Astrocyte (in vitro differentiated cells and primary cell): ENCODE measurements at regions not wholly inside any gene's neighbourhood (a gene's known extent, or its start where the extent isn't known, plus 50 kb on each side); places are given as distances from the start of the nearest gene placed in this dataset.
"Not testable (repeated sequence)": the region's sequence is repeated elsewhere in the genome, so short reads cannot be mapped to it uniquely, and the experiment has no call there.

Source experiments
- DNase-seq: peaks from one replicate; pipeline ENCODE4 v3.0.0-alpha.2; 2010; ENCODE audit warnings: low read depth
- FAIRE-seq: peaks from 2 replicates; lab custom pipeline; 2011; peaks lifted over from hg19 to GRCh38; lab: Jason Lieb, UNC
- H2AFZ ChIP-seq: 2 replicates; pipeline ENCODE4 v1.6.0; 2012; ENCODE audit warnings: low read depth, low read length, inconsistent platforms
- H3K27ac ChIP-seq: 2 replicates; pipeline ENCODE4 v1.5.1; 2011; ENCODE audit warnings: low read depth, low read length, inconsistent platforms
- H3K27me3 ChIP-seq: 2 replicates; pipeline ENCODE4 v1.6.0; 2011; ENCODE audit warnings: low read length, inconsistent platforms; ENCODE audit not compliant: insufficient read depth
- H3K36me3 ChIP-seq: 2 replicates; pipeline ENCODE4 v1.5.1; 2011; ENCODE audit warnings: low read length, inconsistent platforms; ENCODE audit not compliant: insufficient read depth
- H3K4me1 ChIP-seq: 2 replicates; pipeline ENCODE4 v1.5.1; 2011; ENCODE audit warnings: low read length, inconsistent platforms; ENCODE audit not compliant: insufficient read depth
- H3K4me2 ChIP-seq: 2 replicates; pipeline ENCODE4 v1.6.0; 2012; ENCODE audit warnings: low read length, inconsistent platforms
- H3K4me3 ChIP-seq: 2 replicates; pipeline ENCODE4 v1.5.1; 2011; ENCODE audit warnings: low read depth, mild to moderate bottlenecking, low read length, inconsistent platforms; ENCODE audit not compliant: insufficient read depth
- H3K79me2 ChIP-seq: 2 replicates; pipeline ENCODE4 v1.6.0; 2012; ENCODE audit warnings: mild to moderate bottlenecking, low read length, inconsistent platforms; ENCODE audit not compliant: insufficient read depth
- H3K9ac ChIP-seq: 2 replicates; pipeline ENCODE4 v1.6.0; 2012; ENCODE audit warnings: mild to moderate bottlenecking, low read length, inconsistent platforms
- H3K9me3 ChIP-seq: 2 replicates; pipeline ENCODE4 v1.5.1; 2012; ENCODE audit warnings: low read depth, mild to moderate bottlenecking, low read length, inconsistent platforms; ENCODE audit not compliant: insufficient read depth
- H4K20me1 ChIP-seq: 2 replicates; pipeline ENCODE4 v1.6.0; 2012; ENCODE audit warnings: low read length, inconsistent platforms; ENCODE audit not compliant: insufficient read depth
- H3K27ac Mint-ChIP-seq: one replicate; pipeline ENCODE4 v1.8.0; 2021; ENCODE audit warnings: mild to moderate bottlenecking, mixed read lengths; ENCODE audit not compliant: unreplicated experiment
- H3K27me3 Mint-ChIP-seq: one replicate; pipeline ENCODE4 v1.8.0; 2021; ENCODE audit warnings: low read depth, mixed read lengths; ENCODE audit not compliant: unreplicated experiment
- H3K36me3 Mint-ChIP-seq: one replicate; pipeline ENCODE4 v1.8.0; 2021; ENCODE audit warnings: low read depth, mixed read lengths; ENCODE audit not compliant: unreplicated experiment
- H3K4me1 Mint-ChIP-seq: one replicate; pipeline ENCODE4 v1.8.0; 2021; ENCODE audit warnings: low read depth, mixed read lengths; ENCODE audit not compliant: unreplicated experiment
- H3K4me3 Mint-ChIP-seq: one replicate; pipeline ENCODE4 v1.8.0; 2021; ENCODE audit warnings: mild to moderate bottlenecking, moderate library complexity, mixed read lengths; ENCODE audit not compliant: unreplicated experiment
- H3K9me3 Mint-ChIP-seq: one replicate; pipeline ENCODE4 v1.8.0; 2021; ENCODE audit warnings: mild to moderate bottlenecking, mixed read lengths; ENCODE audit not compliant: unreplicated experiment
- EZH2 ChIP-seq: IDR thresholded peaks from 2 replicates; pipeline ENCODE4 v1.6.1; 2012; ENCODE audit warnings: mild to moderate bottlenecking, low read length, inconsistent platforms; ENCODE audit not compliant: insufficient read depth
- TF ChIP-seq, protein P1 (sequence below): IDR thresholded peaks from 2 replicates; pipeline ENCODE4 v1.5.1; 2011; ENCODE audit warnings: low read depth, mild to moderate bottlenecking, inconsistent platforms, low read length, moderate library complexity; ENCODE audit not compliant: insufficient read depth

DNA sequence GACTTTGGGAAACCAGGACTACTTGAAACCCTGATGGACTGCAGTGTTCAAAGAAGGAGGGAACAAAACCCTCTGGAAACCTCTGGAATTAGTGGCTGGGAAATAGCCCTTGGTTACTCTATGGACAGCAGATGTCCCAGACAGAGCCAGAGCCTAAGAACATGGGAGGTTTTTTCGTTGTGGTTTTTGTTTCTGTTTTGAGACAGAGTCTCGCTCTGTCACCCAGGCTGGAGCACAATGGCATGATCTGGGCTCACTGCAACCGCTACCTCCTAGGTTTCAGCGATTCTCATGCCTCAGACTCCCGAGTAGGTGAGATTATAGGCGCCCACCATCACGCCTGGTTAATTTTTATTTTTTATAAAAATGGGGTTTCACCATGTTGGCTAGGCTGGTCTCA, 1378.7 kb downstream of the AACS start:
- no peaks in the 10 kb centered on the region for H3K9me3 ChIP-seq
- H3K4me3 ChIP-seq: no peak overlapping the region
- no peaks in the 10 kb centered on the region for H3K79me2 ChIP-seq
- Mint-ChIP-seq H3K27ac (no peak overlapping the region), H3K9me3 (peaks cover 14% of the 10 kb centered on the region), H3K36me3 (no peaks in the 10 kb centered on the region), H3K27me3 (no peaks in the 10 kb centered on the region), H3K4me1 (no peaks in the 10 kb centered on the region), H3K4me3 (no peak overlapping the region)
- H4K20me1 ChIP-seq: no peaks in the 10 kb centered on the region
- H3K4me2 ChIP-seq: no peak overlapping the region
- H3K9ac ChIP-seq: no peak overlapping the region
- no peaks in the 10 kb centered on the region for H3K36me3 ChIP-seq
- FAIRE-seq (no peak), DNase-seq (no peak)
- TF ChIP-seq EZH2: no peak
- TF ChIP-seq, protein P1, sequence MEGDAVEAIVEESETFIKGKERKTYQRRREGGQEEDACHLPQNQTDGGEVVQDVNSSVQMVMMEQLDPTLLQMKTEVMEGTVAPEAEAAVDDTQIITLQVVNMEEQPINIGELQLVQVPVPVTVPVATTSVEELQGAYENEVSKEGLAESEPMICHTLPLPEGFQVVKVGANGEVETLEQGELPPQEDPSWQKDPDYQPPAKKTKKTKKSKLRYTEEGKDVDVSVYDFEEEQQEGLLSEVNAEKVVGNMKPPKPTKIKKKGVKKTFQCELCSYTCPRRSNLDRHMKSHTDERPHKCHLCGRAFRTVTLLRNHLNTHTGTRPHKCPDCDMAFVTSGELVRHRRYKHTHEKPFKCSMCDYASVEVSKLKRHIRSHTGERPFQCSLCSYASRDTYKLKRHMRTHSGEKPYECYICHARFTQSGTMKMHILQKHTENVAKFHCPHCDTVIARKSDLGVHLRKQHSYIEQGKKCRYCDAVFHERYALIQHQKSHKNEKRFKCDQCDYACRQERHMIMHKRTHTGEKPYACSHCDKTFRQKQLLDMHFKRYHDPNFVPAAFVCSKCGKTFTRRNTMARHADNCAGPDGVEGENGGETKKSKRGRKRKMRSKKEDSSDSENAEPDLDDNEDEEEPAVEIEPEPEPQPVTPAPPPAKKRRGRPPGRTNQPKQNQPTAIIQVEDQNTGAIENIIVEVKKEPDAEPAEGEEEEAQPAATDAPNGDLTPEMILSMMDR: no peak
- no peaks in the 10 kb centered on the region for H3K4me1 ChIP-seq
- no peaks in the 10 kb centered on the region for H3K27me3 ChIP-seq
- H3K27ac ChIP-seq: no peak overlapping the region
- H2AFZ ChIP-seq: no peak overlapping the region

DNA sequence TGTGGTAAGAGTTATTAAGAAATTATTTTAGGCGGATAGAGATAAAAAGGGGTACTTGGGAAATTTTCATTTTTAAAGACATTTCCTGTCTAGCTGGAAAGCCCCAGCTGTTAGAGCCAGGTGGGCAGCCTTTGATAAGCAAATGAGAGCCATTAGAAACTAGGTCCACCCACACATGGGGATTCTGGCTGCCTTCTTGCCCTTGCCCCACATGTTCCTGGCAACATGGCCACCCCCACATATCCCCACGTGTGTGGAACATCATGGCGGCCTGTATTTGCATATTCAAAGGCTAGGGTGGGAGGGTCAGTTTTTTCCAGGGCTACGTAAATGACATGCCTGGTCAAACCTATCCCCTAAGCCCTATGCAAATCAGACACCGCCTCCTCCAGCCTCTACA, 1382.1 kb downstream of the AACS start:
- no peak overlapping the region for H3K4me2 ChIP-seq
- no peaks in the 10 kb centered on the region for H3K36me3 ChIP-seq
- H4K20me1 ChIP-seq: no peaks in the 10 kb centered on the region
- TF ChIP-seq, protein P1: no peak
- TF ChIP-seq EZH2: no peak
- Mint-ChIP-seq H3K27me3 (no peaks in the 10 kb centered on the region), H3K36me3 (no peaks in the 10 kb centered on the region), H3K4me1 (no peaks in the 10 kb centered on the region), H3K9me3 (peaks cover 16% of the 10 kb centered on the region), H3K27ac (no peak overlapping the region), H3K4me3 (no peak overlapping the region)
- no peaks in the 10 kb centered on the region for H3K9me3 ChIP-seq
- no peaks in the 10 kb centered on the region for H3K4me1 ChIP-seq
- H3K27me3 ChIP-seq: no peaks in the 10 kb centered on the region
- DNase-seq (no peak), FAIRE-seq (no peak)
- H3K79me2 ChIP-seq: no peaks in the 10 kb centered on the region
- no peak overlapping the region for H3K9ac ChIP-seq
- no peak overlapping the region for H3K4me3 ChIP-seq
- no peak overlapping the region for H3K27ac ChIP-seq
- H2AFZ ChIP-seq: no peak overlapping the region

DNA sequence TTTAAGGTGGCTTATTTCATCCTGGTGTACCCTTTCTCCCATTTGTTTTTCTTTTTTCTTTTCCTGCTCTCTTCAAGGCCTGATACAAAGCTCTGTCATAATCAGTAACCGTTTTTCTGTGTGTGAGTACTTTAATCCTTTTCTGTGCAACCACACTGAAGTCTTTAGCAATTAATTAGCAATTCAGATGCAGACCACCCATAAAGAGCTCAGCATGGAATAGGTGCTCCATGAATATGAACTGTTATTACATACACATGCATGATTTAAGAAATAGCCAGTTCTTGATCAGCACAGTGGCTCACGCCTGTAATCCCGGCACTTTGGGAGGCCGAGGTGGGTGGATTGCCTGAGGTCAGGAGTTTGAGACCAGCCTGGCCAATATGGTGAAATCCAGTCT, 1386.6 kb downstream of the AACS start:
- peaks cover 4% of the 10 kb centered on the region for H3K4me1 ChIP-seq
- DNase-seq (no peak), FAIRE-seq (no peak)
- no peaks in the 10 kb centered on the region for H3K79me2 ChIP-seq
- no peaks in the 10 kb centered on the region for H3K36me3 ChIP-seq
- H3K27ac ChIP-seq: no peak overlapping the region
- no peak overlapping the region for H3K4me3 ChIP-seq
- H3K9me3 ChIP-seq: no peaks in the 10 kb centered on the region
- H3K4me2 ChIP-seq: no peak overlapping the region
- TF ChIP-seq, protein P1: no peak
- TF ChIP-seq EZH2: no peak
- Mint-ChIP-seq H3K27ac (no peak overlapping the region), H3K27me3 (no peaks in the 10 kb centered on the region), H3K4me3 (no peak overlapping the region), H3K9me3 (peaks cover 24% of the 10 kb centered on the region), H3K4me1 (no peaks in the 10 kb centered on the region), H3K36me3 (no peaks in the 10 kb centered on the region)
- H3K9ac ChIP-seq: no peak overlapping the region
- no peaks in the 10 kb centered on the region for H3K27me3 ChIP-seq
- H4K20me1 ChIP-seq: no peaks in the 10 kb centered on the region
- H2AFZ ChIP-seq: no peak overlapping the region

DNA sequence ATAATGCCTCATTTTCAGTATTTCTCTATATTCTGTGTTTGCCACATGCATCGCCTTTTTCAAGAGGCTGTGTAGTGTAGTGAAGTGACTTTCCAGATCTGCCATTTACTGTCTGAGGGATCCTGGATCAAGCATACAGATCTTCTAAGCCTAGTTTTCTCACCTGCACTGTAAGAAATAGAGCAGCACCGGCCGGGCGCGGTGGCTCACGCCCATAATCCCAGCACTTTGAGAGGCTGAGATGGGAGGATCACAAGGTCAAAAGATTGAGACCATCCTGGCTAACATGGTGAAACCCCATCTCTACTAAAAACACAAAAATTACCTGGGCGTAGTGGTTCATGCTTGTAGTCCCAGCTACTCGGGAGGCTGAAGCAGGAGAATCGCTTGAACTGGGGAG, 1387.5 kb downstream of the AACS start:
- H3K4me1 ChIP-seq, H3K79me2 ChIP-seq, H3K9ac ChIP-seq, H3K9me3 ChIP-seq, H3K4me3 ChIP-seq, H3K4me2 ChIP-seq, H2AFZ ChIP-seq, H3K27me3 ChIP-seq, FAIRE-seq, H3K4me1 Mint-ChIP-seq, DNase-seq, H3K36me3 Mint-ChIP-seq, H3K27me3 Mint-ChIP-seq, H4K20me1 ChIP-seq, H3K27ac ChIP-seq, H3K4me3 Mint-ChIP-seq, H3K27ac Mint-ChIP-seq, H3K36me3 ChIP-seq: not testable (repeated sequence)
- peaks cover 24% of the 10 kb centered on the region for H3K9me3 Mint-ChIP-seq
